ENCODE measurements at regions not wholly inside any gene's neighbourhood (a gene's known extent, or its start where the extent isn't known, plus 50 kb on each side); places are given as distances from the start of the nearest gene placed in this dataset.

- DNase-seq, result no peak
Measured at GRCh38 chr1:185495898-185496297, 178.9 kb upstream of the IVNS1ABP start.

- DNase-seq, result no peak
Measured at GRCh38 chr1:185495007-185495406, 178.0 kb upstream of the IVNS1ABP start.

GRCh38 chr1:185492089-185492825 lies 175.2 kb upstream of the IVNS1ABP start:
- no peak for DNase-seq

GRCh38 chr1:185491604-185492003 lies 174.6 kb upstream of the IVNS1ABP start:
- no peak for DNase-seq

GRCh38 chr1:185490924-185491323 lies 173.9 kb upstream of the IVNS1ABP start:
- DNase-seq, result no peak

- DNase-seq, result no peak
Measured at GRCh38 chr1:185489406-185489805, 172.4 kb upstream of the IVNS1ABP start.

- no peak for DNase-seq
Measured at GRCh38 chr1:185488808-185489207, 171.8 kb upstream of the IVNS1ABP start.

GRCh38 chr1:185487936-185488335 lies 170.9 kb upstream of the IVNS1ABP start:
- no peak for DNase-seq

GRCh38 chr1:185487026-185487425 lies 170.0 kb upstream of the IVNS1ABP start:
- DNase-seq, result no peak

GRCh38 chr1:185486346-185486745 lies 169.3 kb upstream of the IVNS1ABP start:
- no peak for DNase-seq

- no peak for DNase-seq
Measured at GRCh38 chr1:185483664-185484450, 166.8 kb upstream of the IVNS1ABP start.

- DNase-seq, result no peak
Measured at GRCh38 chr1:185483217-185483616, 166.2 kb upstream of the IVNS1ABP start.

- DNase-seq, result no peak
Measured at GRCh38 chr1:185480545-185480944, 163.5 kb upstream of the IVNS1ABP start.

GRCh38 chr1:185479796-185480195 lies 162.8 kb upstream of the IVNS1ABP start:
- DNase-seq, result no peak

- no peak for DNase-seq
Measured at GRCh38 chr1:185478877-185479276, 161.8 kb upstream of the IVNS1ABP start.

GRCh38 chr1:185477638-185478580 lies 160.9 kb upstream of the IVNS1ABP start:
- no peak for DNase-seq

- no peak for DNase-seq
Measured at GRCh38 chr1:185474440-185475149, 157.6 kb upstream of the IVNS1ABP start.

- DNase-seq, result no peak
Measured at GRCh38 chr1:185473186-185473585, 156.1 kb upstream of the IVNS1ABP start.

GRCh38 chr1:185468626-185469025 lies 151.6 kb upstream of the IVNS1ABP start:
- no peak for DNase-seq

GRCh38 chr1:185467122-185467521 lies 150.1 kb upstream of the IVNS1ABP start:
- no peak for DNase-seq

GRCh38 chr1:185464777-185465176 lies 147.7 kb upstream of the IVNS1ABP start:
- no peak for DNase-seq

- DNase-seq, result no peak
Measured at GRCh38 chr1:185463433-185463832, 146.4 kb upstream of the IVNS1ABP start.
